GM19351 (cell line): ENCODE measurements at regions not wholly inside any gene's neighbourhood (a gene's known extent, or its start where the extent isn't known, plus 50 kb on each side); places are given as distances from the start of the nearest gene placed in this dataset.
"Not testable (repeated sequence)": the region's sequence is repeated elsewhere in the genome, so short reads cannot be mapped to it uniquely, and the experiment has no call there.

Experiments used
- ATAC-seq: cut with Tn5 transposase; IDR thresholded peaks from one replicate; pipeline ENCODE4 v1.9.1; 2021; ENCODE audit warnings: mild to moderate bottlenecking, moderate library complexity; ENCODE audit not compliant: unreplicated experiment

DNA sequence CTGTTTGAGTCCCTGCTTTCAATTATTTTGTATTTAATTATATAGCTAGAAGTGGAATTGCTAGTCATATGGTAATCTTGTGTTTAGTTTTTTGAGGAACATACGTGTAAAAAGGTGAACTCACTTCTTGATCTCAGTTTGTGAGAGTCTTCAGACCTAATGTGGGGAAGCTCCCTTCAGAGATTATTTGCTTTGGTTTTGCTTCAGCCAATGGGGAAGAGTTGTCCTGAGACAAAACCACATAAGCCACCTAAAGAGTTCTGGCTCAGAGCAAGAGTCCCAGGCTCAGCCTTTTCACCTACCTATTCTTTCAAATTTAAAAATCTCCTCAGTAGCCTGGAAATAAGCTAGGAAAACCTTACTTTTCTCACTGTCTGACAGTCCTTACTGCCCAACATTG, 138.4 kb downstream of the UCK2 start:
- no peak for ATAC-seq

DNA sequence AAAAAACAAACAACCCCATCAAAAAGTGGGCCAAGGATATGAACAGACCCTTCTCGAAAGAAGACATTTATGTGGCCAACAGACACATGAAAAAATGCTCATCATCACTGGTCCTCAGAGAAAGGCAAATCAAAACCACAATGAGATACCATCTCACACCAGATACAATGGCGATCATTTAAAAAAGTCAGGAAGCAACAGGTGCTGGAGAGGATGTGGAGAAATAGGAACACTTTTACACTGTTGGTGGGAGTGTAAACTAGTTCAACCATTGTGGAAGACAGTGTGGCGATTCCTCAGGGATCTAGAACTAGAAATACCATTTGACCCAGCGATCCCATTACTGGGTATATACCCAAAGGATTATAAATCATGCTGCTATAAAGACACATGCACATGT, 142.0 kb downstream of the UCK2 start:
- not testable (repeated sequence) for ATAC-seq

DNA sequence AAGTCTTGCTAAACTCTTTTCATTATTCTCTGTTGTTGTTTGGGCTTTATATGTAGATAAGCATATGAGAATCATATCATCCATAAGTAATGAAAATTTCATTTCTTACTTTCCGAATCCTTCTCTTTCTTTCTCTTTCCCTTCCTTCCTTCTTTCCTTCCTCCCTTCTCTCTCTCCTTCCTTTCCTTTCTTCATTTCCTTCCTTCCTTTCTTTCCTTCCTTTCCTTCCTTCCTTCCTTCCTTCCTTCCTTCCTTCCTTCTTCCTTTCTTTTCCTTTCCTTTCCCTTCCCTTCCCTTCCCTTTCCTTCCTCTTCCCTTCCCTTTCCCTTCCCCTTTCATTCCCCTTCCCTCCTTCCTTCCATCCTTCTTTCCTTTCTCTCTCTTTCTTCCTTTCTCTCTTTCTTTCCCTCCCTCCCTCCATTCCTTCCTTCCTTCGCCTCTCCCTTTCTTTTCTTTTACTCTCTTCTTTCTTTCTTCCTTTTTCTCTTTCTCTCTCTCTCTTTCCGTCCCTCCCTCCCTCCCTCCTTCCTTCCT, 147.3 kb downstream of the UCK2 start:
- no peak for ATAC-seq

DNA sequence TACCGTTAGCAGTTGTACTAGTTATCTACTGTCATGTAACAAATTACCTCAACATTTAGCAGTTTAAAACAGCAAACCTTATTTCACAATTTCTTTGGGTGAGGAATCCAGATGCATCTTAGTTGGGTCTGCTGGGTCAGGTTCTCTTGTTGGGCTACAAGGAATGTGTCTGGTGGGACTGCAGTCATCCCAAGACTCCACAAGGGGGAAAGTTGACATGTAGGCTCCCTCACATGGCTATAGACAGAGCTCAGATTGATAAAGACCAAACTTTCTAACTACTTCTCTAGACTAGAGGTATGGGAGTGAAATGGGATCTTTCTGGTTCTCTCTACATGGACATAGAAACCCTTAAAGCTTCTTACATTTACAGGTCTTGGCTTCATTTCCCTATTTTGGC, 160.9 kb downstream of the UCK2 start:
- ATAC-seq, result no peak

DNA sequence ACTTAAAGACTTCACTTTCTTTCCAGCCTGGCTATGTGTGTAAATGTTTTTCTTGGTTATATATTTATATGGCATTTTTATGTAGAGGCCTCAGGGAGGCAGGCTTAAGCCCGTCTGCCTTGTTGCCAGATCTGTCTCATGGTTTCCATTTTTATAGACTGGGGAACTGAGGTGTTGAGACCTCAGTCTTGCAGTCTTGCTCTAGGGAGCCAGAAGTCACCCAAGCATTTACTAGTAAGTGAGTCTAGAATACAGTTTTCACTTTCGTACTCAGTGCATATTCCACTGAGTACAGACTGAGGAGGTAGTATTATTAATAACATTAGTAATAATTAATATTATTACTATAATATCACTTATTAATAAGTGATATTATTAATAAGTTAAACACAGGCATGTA, 161.4 kb downstream of the UCK2 start:
- peak; percentile 61 for ATAC-seq

DNA sequence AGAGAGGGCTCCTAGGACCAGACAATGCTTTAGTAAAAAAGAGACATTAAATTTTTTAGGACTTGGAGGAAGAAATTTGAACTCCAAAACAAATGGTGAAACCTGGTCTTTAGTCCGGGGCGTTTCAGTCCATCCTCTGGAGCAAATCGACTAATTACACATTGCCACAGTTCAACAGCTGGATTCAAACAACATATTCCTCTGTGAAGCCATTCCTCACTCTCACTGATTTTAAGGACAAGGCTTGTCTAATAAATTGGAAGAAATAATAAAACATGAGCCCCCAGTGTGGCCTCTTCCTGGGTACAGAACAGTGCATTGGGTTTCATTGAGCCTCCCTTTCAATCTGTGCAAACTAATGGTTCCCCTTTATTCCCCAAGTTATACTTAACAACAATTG, 165.1 kb downstream of the UCK2 start:
- no peak for ATAC-seq

DNA sequence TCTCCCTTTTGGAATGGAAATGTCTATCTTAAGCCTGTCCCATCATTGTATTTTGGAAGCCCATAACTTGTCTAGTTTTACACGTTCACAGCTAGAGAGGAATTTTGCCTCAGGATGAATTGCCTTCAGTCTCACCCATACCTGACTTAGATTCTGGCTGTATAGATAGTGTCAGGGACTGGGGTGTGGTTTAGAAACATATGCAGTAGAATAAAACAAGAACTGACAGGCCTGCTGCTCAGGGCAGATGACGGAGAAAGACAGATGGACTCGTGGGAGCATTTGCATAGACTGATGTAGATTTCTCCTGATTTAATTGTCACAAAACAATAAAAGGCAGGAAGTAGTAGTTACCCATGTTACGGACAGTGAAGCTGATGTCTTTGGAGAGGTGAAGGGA, 166.7 kb downstream of the UCK2 start:
- no peak for ATAC-seq

DNA sequence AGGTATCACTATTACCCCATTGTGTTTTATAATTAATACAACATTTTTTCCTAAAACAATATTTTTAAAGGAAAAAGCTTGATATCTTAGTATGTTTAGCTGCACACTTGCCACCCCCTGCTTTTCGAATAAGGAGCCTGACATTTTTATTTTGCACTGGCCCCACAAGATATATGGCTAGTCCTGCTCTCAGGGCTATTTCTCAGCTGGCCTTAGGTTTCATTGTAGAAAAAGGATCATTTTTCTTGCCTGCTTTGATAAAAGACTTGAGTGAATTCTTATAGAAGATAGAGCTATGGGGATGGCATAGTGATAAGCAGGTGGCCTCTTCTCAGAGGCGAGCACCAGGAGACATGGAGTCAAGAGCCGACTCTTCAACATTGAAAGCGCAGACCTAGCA, 167.0 kb downstream of the FAM78B start:
- ATAC-seq, result no peak

DNA sequence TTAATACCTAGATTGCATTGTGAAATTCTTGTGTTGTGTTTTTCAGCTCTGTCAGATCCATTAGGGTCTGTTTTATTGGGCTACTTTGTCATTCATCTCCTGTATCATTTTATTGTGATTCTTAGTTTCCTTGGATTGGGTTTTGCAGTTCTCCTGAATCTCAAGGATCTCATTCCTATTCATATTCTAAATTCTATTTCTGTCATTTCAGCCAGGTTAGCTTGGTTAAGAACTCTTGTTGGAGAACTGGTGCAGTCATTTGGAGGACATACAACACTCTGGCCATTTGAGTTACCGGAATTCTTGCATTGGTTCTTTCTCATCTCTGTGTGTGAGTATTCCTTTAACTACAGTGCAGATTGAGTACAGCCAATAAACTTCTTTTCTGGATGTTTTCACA, 159.6 kb downstream of the FAM78B start:
- ATAC-seq, result no peak

DNA sequence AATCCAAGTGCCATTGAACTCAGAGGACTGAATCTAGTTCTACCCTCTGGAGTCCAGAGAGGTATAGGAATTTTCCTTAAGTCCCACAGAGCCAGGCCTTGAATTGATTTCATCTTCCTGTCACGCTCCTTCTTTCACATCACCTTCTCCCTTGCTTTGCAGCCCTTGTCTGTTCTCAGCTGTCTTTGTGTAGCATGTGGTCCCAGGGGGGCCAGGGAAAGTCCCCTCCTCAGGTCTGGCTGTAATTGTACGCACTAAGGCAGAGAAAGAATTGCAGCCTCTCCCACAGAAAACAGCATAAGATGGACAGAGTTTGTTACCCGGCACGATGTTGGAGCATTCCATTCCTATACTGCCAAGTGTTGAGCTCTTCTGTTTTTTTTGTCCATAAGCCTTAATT, 153.6 kb downstream of the FAM78B start:
- ATAC-seq, result no peak

DNA sequence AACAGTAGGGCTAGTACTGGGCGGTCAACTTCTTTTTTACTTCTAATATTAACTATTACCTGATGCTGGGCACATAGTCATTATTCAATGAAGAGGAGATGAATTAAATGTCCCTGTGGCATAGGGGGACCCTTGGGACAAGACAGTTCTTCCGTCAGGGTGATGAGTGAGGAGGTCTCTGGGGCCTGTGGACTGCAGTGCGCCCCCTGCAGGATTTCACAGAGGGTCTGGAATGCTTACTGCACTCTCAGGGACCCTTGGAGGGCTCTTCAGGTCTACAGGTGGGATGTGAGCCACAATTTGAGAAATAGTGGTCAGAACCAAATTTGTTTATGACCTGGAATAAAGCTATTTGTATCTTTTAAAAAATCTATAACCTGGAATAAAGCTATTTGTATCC, 149.4 kb downstream of the FAM78B start:
- no peak for ATAC-seq
